ENCODE measurements at regions not wholly inside any gene's neighbourhood (a gene's known extent, or its start where the extent isn't known, plus 50 kb on each side); places are given as distances from the start of the nearest gene placed in this dataset.

DNA sequence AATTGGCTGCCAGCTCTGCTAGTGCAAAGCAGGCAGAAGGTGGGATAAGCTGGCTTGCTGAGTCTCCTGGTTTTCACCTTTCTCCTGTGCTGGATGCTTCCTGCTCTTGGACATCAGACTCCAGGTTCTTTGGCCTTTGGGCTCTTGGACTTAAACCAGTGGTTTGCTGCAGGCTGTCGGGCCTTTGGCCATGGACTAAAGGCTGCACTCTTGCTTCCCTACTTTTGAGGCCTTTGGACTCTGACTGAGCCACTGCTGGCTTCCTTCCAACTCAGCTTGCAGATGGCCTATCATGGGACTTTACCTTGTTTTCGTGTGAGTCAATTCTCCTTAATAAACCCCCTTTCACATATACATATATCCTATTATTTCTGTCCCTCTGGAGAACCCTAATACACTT lies 1293.9 kb upstream of the CDH6 start:
- H3K4me2 ChIP-seq, result no peak overlapping the region
- H3K9ac ChIP-seq, result no peak overlapping the region
- H3K4me3 ChIP-seq (IDR thresholded peaks at IDR 0.05; ENCODE audit: insufficient read depth, low read depth, low read length), result no peak overlapping the region
- no peak overlapping the region for H3K27ac ChIP-seq
- H3K36me3 ChIP-seq (ENCODE audit: insufficient read depth), result no peaks in the 10 kb centered on the region
- H3K4me1 ChIP-seq (ENCODE audit: low read depth, poor library complexity, severe bottlenecking), result no peaks in the 10 kb centered on the region
- no peaks in the 10 kb centered on the region for H4K20me1 ChIP-seq (ENCODE audit: insufficient read depth)
- H2AFZ ChIP-seq (ENCODE audit: low read depth), result no peak overlapping the region
- no peaks in the 10 kb centered on the region for H3K79me2 ChIP-seq (ENCODE audit: insufficient read depth, low read depth)
- TF ChIP-seq, protein P1, sequence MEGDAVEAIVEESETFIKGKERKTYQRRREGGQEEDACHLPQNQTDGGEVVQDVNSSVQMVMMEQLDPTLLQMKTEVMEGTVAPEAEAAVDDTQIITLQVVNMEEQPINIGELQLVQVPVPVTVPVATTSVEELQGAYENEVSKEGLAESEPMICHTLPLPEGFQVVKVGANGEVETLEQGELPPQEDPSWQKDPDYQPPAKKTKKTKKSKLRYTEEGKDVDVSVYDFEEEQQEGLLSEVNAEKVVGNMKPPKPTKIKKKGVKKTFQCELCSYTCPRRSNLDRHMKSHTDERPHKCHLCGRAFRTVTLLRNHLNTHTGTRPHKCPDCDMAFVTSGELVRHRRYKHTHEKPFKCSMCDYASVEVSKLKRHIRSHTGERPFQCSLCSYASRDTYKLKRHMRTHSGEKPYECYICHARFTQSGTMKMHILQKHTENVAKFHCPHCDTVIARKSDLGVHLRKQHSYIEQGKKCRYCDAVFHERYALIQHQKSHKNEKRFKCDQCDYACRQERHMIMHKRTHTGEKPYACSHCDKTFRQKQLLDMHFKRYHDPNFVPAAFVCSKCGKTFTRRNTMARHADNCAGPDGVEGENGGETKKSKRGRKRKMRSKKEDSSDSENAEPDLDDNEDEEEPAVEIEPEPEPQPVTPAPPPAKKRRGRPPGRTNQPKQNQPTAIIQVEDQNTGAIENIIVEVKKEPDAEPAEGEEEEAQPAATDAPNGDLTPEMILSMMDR (conservative IDR thresholded peaks at IDR 0.05; ENCODE audit: low read depth, low read length), result no peak
- no peaks in the 10 kb centered on the region for H3K27me3 ChIP-seq (ENCODE audit: insufficient read depth, low read depth)

DNA sequence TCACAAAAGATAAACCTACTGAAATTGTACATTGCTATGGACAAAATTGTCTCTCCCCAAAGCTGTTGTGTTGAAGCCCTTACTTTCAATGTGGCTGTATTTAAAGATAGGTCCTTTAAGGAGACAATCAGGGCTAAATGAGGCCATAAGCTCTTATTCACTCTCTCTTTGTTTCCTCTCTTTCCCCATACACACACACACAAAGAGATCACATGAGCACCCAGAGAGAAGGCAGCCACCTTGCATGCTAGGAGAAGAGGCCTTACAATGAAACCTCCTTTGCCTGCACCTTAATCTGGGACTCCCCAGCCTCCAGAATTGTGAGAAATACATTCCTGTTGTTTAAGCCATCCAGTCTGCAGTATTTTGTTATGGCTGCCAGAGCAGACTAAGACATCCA lies 1295.6 kb upstream of the CDH6 start:
- TF ChIP-seq, protein P1 (conservative IDR thresholded peaks at IDR 0.05; ENCODE audit: low read depth, low read length), result no peak
- Histone ChIP-seq H3K4me2 (no peak overlapping the region), H3K27ac (no peak overlapping the region), H3K27me3 (ENCODE audit: insufficient read depth, low read depth) (no peaks in the 10 kb centered on the region), H4K20me1 (ENCODE audit: insufficient read depth) (no peaks in the 10 kb centered on the region), H3K4me3 (IDR thresholded peaks at IDR 0.05; ENCODE audit: insufficient read depth, low read depth, low read length) (no peak overlapping the region), H3K4me1 (ENCODE audit: low read depth, poor library complexity, severe bottlenecking) (no peaks in the 10 kb centered on the region), H3K9ac (no peak overlapping the region), H3K36me3 (ENCODE audit: insufficient read depth) (no peaks in the 10 kb centered on the region), H3K79me2 (ENCODE audit: insufficient read depth, low read depth) (no peaks in the 10 kb centered on the region), H2AFZ (ENCODE audit: low read depth) (no peak overlapping the region)

DNA sequence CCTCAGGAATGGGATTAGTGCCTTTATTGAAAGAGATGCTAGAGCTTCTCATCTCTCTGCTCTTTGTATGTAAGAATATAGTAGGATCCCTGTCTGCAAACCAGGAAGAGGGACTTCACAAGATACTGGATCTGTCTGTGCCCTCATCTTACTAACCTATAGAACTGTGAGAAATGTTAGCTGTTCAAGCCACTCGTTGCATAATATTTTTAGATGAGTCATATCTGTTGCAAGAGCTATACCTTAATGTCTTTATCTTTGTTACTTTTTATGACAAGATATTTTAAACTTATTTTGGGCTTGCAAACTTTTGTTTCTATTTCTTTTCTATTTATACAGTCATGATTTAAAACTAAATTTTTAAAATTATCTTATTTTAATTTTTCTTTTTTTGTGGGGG lies 1296.8 kb upstream of the CDH6 start:
- no peak overlapping the region for H3K4me2 ChIP-seq
- H3K36me3 ChIP-seq (ENCODE audit: insufficient read depth), result no peaks in the 10 kb centered on the region
- H3K4me3 ChIP-seq (IDR thresholded peaks at IDR 0.05; ENCODE audit: insufficient read depth, low read depth, low read length), result no peak overlapping the region
- TF ChIP-seq, protein P1 (conservative IDR thresholded peaks at IDR 0.05; ENCODE audit: low read depth, low read length), result no peak
- H3K79me2 ChIP-seq (ENCODE audit: insufficient read depth, low read depth), result no peaks in the 10 kb centered on the region
- no peaks in the 10 kb centered on the region for H3K4me1 ChIP-seq (ENCODE audit: low read depth, poor library complexity, severe bottlenecking)
- no peak overlapping the region for H3K27ac ChIP-seq
- H3K27me3 ChIP-seq (ENCODE audit: insufficient read depth, low read depth), result no peaks in the 10 kb centered on the region
- H3K9ac ChIP-seq, result no peak overlapping the region
- no peaks in the 10 kb centered on the region for H4K20me1 ChIP-seq (ENCODE audit: insufficient read depth)
- H2AFZ ChIP-seq (ENCODE audit: low read depth), result no peak overlapping the region

DNA sequence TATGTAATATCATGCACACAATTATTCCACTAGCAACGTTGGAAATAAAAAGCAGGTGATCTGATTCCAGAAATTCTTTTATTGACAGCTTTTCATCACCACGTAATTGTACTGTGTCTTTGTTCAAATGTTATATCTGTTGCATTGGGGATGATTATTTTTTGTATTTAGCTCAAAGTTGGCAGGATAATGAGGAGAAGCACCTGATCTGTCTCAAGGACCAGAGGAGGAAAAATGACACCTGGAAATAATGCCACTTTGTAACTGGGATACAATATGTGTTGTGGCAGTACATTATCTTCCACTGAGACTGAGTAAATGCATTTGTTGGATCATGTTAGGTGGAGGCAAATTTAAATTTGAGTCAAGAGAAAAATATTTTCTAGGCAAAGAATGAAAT lies 1298.8 kb upstream of the CDH6 start:
- H3K4me3 ChIP-seq (IDR thresholded peaks at IDR 0.05; ENCODE audit: insufficient read depth, low read depth, low read length), result no peak overlapping the region
- no peaks in the 10 kb centered on the region for H3K4me1 ChIP-seq (ENCODE audit: low read depth, poor library complexity, severe bottlenecking)
- TF ChIP-seq, protein P1 (conservative IDR thresholded peaks at IDR 0.05; ENCODE audit: low read depth, low read length), result no peak
- no peaks in the 10 kb centered on the region for H3K79me2 ChIP-seq (ENCODE audit: insufficient read depth, low read depth)
- no peaks in the 10 kb centered on the region for H4K20me1 ChIP-seq (ENCODE audit: insufficient read depth)
- no peaks in the 10 kb centered on the region for H3K27me3 ChIP-seq (ENCODE audit: insufficient read depth, low read depth)
- no peak overlapping the region for H3K4me2 ChIP-seq
- no peaks in the 10 kb centered on the region for H3K36me3 ChIP-seq (ENCODE audit: insufficient read depth)
- H3K27ac ChIP-seq, result no peak overlapping the region
- no peak overlapping the region for H3K9ac ChIP-seq
- H2AFZ ChIP-seq (ENCODE audit: low read depth), result no peak overlapping the region

DNA sequence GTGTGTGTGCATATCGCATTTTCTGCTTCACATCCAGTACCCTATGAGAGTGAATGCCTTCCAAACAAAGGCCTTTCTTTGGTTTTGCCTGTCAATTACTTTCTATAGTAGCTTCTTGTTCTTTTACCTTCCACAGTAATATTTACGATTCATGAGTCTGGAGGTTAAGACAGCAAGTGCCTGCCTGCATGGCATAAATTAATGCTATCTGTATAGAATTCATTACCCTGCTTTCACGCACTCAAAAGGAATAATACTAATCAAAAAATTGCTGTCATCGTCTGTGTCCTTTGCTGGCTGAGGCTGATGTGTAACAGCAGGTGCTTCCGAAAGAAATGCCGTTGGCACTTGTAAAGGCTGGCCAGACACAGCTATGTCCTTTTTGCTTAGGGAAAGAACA lies 1304.4 kb upstream of the CDH6 start:
- Histone ChIP-seq H2AFZ (ENCODE audit: low read depth) (no peak overlapping the region), H3K4me3 (IDR thresholded peaks at IDR 0.05; ENCODE audit: insufficient read depth, low read depth, low read length) (no peak overlapping the region), H3K27ac (no peak overlapping the region), H3K4me1 (ENCODE audit: low read depth, poor library complexity, severe bottlenecking) (no peaks in the 10 kb centered on the region), H3K4me2 (no peak overlapping the region), H3K9ac (no peak overlapping the region), H3K79me2 (ENCODE audit: insufficient read depth, low read depth) (no peaks in the 10 kb centered on the region), H3K36me3 (ENCODE audit: insufficient read depth) (no peaks in the 10 kb centered on the region), H4K20me1 (ENCODE audit: insufficient read depth) (no peaks in the 10 kb centered on the region), H3K27me3 (ENCODE audit: insufficient read depth, low read depth) (no peaks in the 10 kb centered on the region)
- TF ChIP-seq, protein P1 (conservative IDR thresholded peaks at IDR 0.05; ENCODE audit: low read depth, low read length), result no peak
